ENCODE measurements at regions not wholly inside any gene's neighbourhood (a gene's known extent, or its start where the extent isn't known, plus 50 kb on each side); places are given as distances from the start of the nearest gene placed in this dataset.

GRCh38 chr16:63188086-63188771 is 1152.0 kb upstream of the CDH8 start:
- no peak overlapping the region for H3K27ac ChIP-seq
- TF ChIP-seq ZFX (IDR thresholded peaks at IDR 0.05): no peak
- TF ChIP-seq CTCF (conservative IDR thresholded peaks at IDR 0.05): no peak

GRCh38 chr16:63187638-63188037 is 1151.4 kb upstream of the CDH8 start:
- H3K27ac ChIP-seq: no peak overlapping the region
- TF ChIP-seq ZFX (IDR thresholded peaks at IDR 0.05) (no peak), CTCF (conservative IDR thresholded peaks at IDR 0.05) (no peak)

GRCh38 chr16:63185235-63185780 is 1149.1 kb upstream of the CDH8 start:
- no peak for TF ChIP-seq CTCF (conservative IDR thresholded peaks at IDR 0.05)
- TF ChIP-seq ZFX (IDR thresholded peaks at IDR 0.05): no peak
- H3K27ac ChIP-seq: no peak overlapping the region

- TF ChIP-seq CTCF (conservative IDR thresholded peaks at IDR 0.05) (no peak), ZFX (IDR thresholded peaks at IDR 0.05) (no peak)
- no peak overlapping the region for H3K27ac ChIP-seq
These were observed 1147.5 kb upstream of the CDH8 start for GRCh38 chr16:63183743-63184142.

GRCh38 chr16:63175313-63175712 is 1139.1 kb upstream of the CDH8 start:
- no peak overlapping the region for H3K27ac ChIP-seq
- TF ChIP-seq ZFX (IDR thresholded peaks at IDR 0.05) (no peak), CTCF (conservative IDR thresholded peaks at IDR 0.05) (no peak)

- no peak overlapping the region for H3K27ac ChIP-seq
- TF ChIP-seq CTCF (conservative IDR thresholded peaks at IDR 0.05) (no peak), ZFX (IDR thresholded peaks at IDR 0.05) (no peak)
These were observed 1138.6 kb upstream of the CDH8 start for GRCh38 chr16:63174801-63175200.

GRCh38 chr16:63171545-63171944 is 1135.3 kb upstream of the CDH8 start:
- no peak overlapping the region for H3K27ac ChIP-seq
- TF ChIP-seq CTCF (conservative IDR thresholded peaks at IDR 0.05): no peak
- no peak for TF ChIP-seq ZFX (IDR thresholded peaks at IDR 0.05)

All from C4-2B (cell line).